ENCODE measurements at regions not wholly inside any gene's neighbourhood (a gene's known extent, or its start where the extent isn't known, plus 50 kb on each side); places are given as distances from the start of the nearest gene placed in this dataset.

- in situ Hi-C loops (cut with HindIII; ENCODE audit: low sequenced_read_pairs) = no loop called here
- DNase-seq (ENCODE audit: low spot score) = no peak
These were observed 52.3 kb upstream of the SIM2 start for GRCh38 chr21:36646645-36647044.

- in situ Hi-C loops (cut with HindIII; ENCODE audit: low sequenced_read_pairs) = no loop called here
These were observed 51.4 kb upstream of the SIM2 start for GRCh38 chr21:36647279-36648093.

More at GRCh38 chr21:36647279-36648093, 51.4 kb upstream of the SIM2 start:
- DNase-seq (ENCODE audit: low spot score) = no peak
